IPS DF 4.7 (cell line): ENCODE measurements at regions not wholly inside any gene's neighbourhood (a gene's known extent, or its start where the extent isn't known, plus 50 kb on each side); places are given as distances from the start of the nearest gene placed in this dataset.

Experiments used
- DNase-seq: peaks from one replicate; pipeline ENCODE4 v3.0.0-alpha.2; 2013; ENCODE audit warnings: low spot score; ENCODE audit errors: extremely low read depth

GRCh38 chr20:4559106-4559505, 127.2 kb upstream of the PRNP start:
- no peak for DNase-seq

DNA sequence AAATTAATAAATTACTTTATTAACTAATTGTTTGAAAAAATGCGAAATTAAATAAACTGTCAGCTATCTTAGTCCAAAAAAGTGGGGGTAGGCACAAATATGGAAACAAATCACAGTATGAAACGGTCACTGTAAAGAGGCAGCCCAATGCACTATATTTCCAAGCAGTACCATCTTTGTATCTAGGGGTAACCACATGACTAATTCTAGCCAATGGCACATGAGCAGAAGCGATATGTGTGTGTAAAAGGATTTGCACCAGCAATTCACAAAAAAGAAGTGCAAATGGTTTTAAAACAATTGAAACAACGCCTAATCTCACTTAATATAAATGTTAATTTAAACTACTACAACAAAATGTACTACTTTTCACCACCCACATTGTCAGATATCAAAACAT, 129.5 kb upstream of the PRNP start:
- no peak for DNase-seq

DNA sequence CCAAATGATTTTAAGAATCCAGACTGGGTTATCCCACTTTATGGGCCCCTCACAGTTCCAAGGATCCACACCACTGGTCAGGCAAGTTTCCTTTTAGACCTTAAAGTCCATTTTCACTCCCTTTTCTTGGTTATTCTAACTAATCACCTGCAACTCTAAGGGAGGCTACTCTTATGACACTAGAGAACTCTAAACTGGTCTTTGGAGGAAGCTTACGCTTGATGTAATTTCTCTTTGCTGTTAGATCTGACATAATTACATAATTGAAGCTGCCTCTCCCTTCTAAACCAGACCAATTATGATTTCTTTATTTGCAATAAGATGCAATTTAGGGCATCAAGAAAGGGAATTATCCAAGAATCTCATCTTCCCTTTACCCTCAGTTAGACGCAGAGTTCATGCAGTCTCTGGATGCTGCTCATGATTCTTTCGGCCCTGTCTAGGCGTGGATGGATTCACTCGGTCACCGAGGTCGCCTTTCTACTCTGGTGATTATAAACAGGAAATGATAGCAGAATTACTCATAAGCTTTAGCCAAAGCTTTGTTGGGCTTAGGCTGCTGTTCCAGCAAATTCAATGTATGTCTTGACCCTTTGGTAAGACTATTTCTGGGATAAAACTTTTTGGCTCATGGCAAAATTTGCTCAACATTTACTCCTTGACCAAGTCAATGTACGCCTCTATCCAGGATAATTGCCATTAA, 130.9 kb upstream of the PRNP start:
- DNase-seq: no peak

DNA sequence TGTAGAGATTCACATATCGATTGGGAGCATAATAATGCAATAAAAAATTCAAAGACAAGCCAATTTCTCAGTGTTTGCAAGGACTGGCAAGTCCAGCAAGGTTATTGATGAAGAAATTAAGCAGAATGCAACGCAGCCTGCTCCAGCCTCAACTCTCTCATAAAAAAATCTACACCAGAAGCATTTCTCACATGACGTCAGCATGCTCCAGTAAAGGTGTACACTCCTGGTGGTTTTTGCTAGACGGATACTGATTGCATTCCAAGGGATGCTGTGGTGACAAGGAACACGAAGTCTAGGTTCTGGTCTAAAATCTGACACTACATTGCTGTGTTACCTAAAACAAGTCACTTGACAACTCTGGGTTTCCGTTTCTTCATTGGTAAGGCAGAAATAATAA, 131.9 kb upstream of the PRNP start:
- no peak for DNase-seq

DNA sequence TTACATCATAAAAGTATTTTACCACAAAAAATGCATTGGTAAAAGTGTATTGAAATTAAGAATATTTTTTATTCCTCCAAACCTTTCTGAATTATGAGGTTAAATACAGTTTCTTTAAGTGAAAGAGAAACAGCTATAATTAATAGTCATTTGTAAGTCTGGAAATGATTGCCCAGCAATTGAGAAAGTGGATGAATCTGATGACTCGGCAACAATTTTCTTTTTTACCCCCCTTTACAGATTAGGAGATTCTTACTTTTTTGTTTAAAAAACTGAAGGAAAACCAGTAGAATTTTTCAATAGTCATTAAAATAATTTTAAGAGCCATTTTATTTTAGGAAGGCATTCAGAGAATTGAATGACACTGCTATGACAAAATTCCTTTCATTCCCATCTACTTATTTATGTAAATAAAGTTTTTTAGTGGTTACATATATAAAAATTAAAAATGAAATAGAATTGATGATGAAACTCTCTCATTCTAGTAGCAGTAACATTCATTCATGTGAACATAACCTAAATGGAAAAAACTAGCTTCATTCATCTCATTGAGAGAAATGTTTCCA, 134.1 kb upstream of the PRNP start:
- no peak for DNase-seq

GRCh38 chr20:4550740-4551139, 135.5 kb upstream of the PRNP start:
- DNase-seq: no peak

DNA sequence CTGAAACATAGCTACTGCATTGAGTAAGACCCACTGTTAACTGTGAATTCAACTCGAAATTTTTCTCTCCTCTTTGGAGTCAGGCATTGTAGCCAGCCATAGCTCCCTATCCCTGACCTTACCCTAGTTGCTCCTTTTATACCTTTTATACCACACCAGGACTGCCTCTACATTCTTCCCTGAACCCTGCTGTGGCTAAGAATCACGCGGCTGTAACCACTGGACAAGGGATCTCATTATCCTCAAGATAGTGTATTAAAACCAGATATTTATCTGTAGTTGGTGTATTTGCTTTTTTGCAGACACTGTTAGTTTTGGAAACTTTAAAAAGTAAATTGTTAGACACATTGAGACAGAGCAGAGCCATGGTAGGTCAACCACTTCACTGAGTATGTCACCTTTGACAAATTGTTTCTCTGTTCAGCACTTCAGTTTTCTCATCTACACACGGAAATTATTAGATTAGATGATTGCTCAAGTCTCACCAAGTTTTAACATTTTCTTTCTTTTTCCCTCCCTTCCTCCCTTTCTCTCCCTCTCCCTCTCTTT, 136.5 kb upstream of the PRNP start:
- no peak for DNase-seq

GRCh38 chr20:4548552-4548951, 137.7 kb upstream of the PRNP start:
- no peak for DNase-seq

- DNase-seq: no peak
Observed at GRCh38 chr20:4546786-4547185, 139.5 kb upstream of the PRNP start.

GRCh38 chr20:4546342-4546741, 139.9 kb upstream of the PRNP start:
- DNase-seq: peak; percentile 53

- DNase-seq: no peak
Observed at GRCh38 chr20:4545526-4545925, 140.7 kb upstream of the PRNP start.

- no peak for DNase-seq
Observed at GRCh38 chr20:4544765-4545164, 141.5 kb upstream of the PRNP start.

GRCh38 chr20:4542270-4542669, 144.0 kb upstream of the PRNP start:
- no peak for DNase-seq

GRCh38 chr20:4534315-4534714, 151.9 kb upstream of the PRNP start:
- DNase-seq: no peak

GRCh38 chr20:4533368-4534133, 152.7 kb upstream of the PRNP start:
- no peak for DNase-seq

DNA sequence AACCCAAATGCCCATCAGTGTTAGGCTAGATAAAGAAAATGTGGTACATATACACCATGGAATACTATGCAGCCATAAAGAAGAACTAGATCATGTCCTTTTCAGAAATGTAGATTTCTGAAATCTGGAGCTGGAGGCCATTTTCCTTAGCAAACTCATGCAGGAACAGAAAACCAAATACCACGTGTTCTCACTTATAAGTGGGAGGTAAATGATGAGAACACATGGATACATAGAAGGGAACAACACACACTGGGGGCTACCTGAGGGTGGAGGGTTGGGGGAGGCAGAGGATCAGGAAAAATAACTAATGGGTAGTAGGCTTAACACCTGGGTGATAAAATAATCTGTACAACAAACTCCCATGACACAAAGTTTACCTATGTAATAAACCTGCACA, 153.5 kb upstream of the PRNP start:
- no peak for DNase-seq

GRCh38 chr20:4524792-4525191, 161.5 kb upstream of the PRNP start:
- no peak for DNase-seq

DNA sequence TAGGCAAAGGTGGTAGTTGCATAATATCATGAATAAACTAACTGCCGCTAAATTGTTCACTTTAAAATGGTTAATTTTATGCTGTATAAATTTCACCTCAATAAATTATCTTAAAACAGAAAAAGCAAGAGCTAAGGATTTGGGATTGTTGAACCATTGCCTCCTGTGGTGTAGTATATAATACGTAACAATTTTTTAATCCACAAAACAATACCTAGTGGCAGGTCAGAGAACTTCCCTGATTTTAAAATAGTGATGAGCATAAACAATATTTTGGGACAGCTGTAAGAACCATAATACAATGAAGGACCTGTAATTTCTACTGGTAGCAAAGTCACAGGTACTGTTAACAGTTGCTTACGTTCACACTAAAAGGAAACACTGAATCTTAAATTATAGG, 161.9 kb upstream of the PRNP start:
- no peak for DNase-seq

DNA sequence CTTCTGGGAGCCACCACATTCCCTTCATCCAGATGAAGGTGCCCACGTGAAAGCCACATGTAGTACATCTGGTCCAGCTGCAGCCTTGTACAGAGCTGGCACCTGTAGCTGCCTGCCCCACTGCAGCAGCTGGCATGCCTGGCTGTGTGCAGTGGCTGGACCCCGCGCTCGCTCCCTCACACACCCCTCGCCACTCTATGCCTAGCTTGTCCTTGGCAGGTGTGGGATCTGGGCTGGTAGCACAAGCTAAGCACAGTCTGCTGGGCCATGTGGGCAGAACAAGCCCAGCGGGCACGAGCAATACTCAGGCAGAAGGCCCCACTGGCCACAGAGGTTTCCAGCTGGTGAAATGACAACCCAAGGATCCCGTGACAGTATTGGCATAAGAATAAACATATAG, 163.9 kb upstream of the PRNP start:
- DNase-seq: no peak

DNA sequence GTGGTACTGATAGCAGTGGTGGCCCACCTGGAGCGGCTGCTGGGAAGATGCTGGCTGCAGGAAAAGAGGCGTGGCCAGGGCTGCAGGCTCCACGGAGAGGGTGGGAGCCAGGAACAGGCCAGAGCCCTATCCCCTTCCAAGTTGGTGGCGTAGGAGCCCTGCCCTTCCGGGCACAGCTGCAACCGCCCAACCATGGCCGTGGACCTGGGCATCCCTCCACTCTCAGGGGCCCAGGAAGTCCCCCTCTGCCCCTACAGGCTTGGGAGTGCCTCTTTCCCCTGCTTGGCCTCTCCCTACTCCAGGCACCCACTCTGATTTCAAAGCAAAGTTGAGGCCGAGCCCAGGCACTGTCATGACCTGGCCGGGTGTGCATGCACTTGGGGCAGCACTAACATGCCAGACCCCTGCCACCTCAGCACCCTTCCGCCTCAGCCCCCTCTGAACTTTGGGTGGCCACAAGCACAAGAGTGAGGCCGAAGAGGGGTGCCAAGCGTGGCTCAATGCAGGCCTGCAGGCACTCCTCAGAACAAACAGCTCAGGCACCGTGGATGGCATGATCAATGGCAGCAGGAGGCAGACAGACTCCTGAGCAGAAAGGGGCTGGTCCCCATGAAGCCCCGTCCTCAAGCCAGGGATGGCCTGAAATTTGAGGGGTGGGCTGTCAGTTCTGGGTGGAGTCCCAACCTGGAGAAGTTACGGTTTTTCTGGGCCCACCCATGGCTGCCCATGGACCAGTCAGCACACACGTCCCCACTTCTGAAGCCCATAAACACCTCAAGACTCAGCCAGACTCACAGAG, 164.9 kb upstream of the PRNP start:
- DNase-seq: no peak

GRCh38 chr20:4519534-4519933, 166.7 kb upstream of the PRNP start:
- peak; percentile 58 for DNase-seq

DNA sequence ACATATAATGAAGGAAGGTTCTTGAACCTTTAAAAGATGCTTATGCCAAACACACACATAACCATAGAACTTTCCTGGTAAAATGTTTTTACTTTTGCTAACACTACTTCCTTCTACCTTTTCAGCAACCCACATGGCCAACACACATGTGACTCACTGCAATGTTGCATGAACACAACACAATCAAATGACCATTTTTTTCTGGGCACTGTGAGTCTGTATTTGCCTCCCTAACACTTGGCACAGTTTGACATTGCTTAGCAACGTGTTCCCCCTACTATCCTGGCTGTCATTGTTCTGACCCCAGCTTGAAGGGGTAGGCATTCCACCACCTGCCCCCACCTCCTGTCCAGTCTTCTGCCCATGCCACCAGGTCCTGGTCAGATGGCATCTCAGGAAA, 169.4 kb upstream of the PRNP start:
- DNase-seq: no peak
